ENCODE measurements at regions not wholly inside any gene's neighbourhood (a gene's known extent, or its start where the extent isn't known, plus 50 kb on each side); places are given as distances from the start of the nearest gene placed in this dataset.
"Not testable (repeated sequence)": the region's sequence is repeated elsewhere in the genome, so short reads cannot be mapped to it uniquely, and the experiment has no call there.

DNA sequence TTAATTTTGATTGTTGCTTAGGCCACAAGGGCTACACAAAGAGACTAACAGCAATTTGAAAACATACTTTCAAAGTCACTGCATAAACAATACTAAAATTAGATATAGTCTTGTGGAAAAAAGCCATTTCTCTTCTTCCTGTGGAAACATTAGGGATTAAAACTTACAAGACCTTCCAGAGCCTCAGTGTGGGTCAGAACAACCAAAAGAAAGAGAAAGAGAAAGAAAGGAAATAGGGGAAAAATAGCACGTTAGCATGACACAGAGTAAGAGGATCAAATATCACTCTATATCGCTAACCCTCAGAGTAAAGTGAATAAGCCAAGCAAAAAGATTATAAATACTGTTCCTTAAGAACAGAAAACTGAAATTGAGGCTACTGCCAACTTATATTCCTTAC, 127.8 kb upstream of the DIAPH2 start:
- DNase-seq (no peak), ATAC-seq (no peak)
- H3K27ac ChIP-seq (ENCODE audit: low read length): no peak overlapping the region
- H3K27me3 ChIP-seq (ENCODE audit: control insufficient read depth, insufficient read depth, low read length): no peaks in the 10 kb centered on the region
- Mint-ChIP-seq H3K27ac (no peak overlapping the region), H3K4me3 (no peak overlapping the region), H3K9me3 (no peaks in the 10 kb centered on the region), H3K27me3 (ENCODE audit: low read depth in 2 of 2) (peaks cover 0 to 2% of the 10 kb centered on the region in 2 donors), H3K4me1 (no peaks in the 10 kb centered on the region), H3K36me3 (no peaks in the 10 kb centered on the region)
- TF ChIP-seq, protein P1, sequence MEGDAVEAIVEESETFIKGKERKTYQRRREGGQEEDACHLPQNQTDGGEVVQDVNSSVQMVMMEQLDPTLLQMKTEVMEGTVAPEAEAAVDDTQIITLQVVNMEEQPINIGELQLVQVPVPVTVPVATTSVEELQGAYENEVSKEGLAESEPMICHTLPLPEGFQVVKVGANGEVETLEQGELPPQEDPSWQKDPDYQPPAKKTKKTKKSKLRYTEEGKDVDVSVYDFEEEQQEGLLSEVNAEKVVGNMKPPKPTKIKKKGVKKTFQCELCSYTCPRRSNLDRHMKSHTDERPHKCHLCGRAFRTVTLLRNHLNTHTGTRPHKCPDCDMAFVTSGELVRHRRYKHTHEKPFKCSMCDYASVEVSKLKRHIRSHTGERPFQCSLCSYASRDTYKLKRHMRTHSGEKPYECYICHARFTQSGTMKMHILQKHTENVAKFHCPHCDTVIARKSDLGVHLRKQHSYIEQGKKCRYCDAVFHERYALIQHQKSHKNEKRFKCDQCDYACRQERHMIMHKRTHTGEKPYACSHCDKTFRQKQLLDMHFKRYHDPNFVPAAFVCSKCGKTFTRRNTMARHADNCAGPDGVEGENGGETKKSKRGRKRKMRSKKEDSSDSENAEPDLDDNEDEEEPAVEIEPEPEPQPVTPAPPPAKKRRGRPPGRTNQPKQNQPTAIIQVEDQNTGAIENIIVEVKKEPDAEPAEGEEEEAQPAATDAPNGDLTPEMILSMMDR (IDR thresholded peaks at IDR 0.05): no peak
- no peaks in the 10 kb centered on the region for H3K4me1 ChIP-seq (ENCODE audit: control insufficient read depth, insufficient read depth, low read length)
- H3K4me3 ChIP-seq (ENCODE audit: low read length): no peak overlapping the region
- intact Hi-C loops (cut with micrococcal nuclease): no loop called here
- H3K36me3 ChIP-seq (ENCODE audit: control insufficient read depth, insufficient read depth, low read length): no peaks in the 10 kb centered on the region
- H3K9me3 ChIP-seq (ENCODE audit: control insufficient read depth, insufficient read depth, low read length): no peaks in the 10 kb centered on the region
- no CpG with 5 or more reads among the region's 2 CpGs for WGBS (ENCODE audit: insufficient coverage)

DNA sequence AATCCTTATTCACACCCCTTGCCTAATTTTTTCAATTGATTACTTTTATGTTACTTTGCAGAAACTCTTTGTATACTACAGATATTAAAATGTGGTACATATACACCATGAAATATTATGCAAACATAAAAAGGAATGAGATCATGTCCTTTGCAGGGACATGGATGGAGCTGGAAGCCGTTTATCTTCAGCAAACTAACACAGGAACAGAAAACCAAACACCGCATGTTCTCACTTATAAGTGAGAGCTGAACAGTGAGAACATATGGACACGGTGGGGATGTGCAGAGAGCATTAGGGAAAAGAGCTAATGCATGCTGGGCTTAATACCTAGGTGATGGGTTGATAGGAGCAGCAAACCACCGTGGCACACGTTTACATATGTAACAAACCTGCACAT, 123.5 kb upstream of the DIAPH2 start:
- H3K4me3 ChIP-seq (ENCODE audit: low read length); H3K27me3 Mint-ChIP-seq (ENCODE audit: low read depth in 2 of 2); H3K4me3 Mint-ChIP-seq; H3K9me3 Mint-ChIP-seq; DNase-seq; H3K27ac Mint-ChIP-seq; H3K27me3 ChIP-seq (ENCODE audit: control insufficient read depth, insufficient read depth, low read length); H3K9me3 ChIP-seq (ENCODE audit: control insufficient read depth, insufficient read depth, low read length); intact Hi-C loops (cut with micrococcal nuclease); H3K36me3 ChIP-seq (ENCODE audit: control insufficient read depth, insufficient read depth, low read length); H3K36me3 Mint-ChIP-seq; H3K4me1 ChIP-seq (ENCODE audit: control insufficient read depth, insufficient read depth, low read length); H3K4me1 Mint-ChIP-seq; H3K27ac ChIP-seq (ENCODE audit: low read length); ATAC-seq: not testable (repeated sequence)
- no CpG with 5 or more reads among the region's 5 CpGs for WGBS (ENCODE audit: insufficient coverage)

DNA sequence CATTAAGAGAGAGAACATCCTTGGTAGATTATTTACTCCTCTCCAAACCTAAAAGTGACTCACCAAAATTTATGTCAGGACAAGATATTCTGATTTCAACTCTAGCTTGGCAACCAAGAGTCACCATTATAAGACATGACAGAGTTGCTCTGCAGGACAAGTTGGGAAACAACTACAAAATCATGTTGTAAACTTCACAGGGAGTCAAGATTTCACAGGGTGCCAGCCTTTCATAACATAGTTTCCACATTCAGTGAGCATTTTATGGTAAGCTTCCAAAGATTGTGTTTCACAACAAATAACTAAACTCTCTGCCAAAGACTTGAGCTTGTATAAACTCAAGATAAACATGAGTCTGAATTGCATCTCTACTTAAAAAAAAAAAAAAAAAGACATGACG, 121.0 kb upstream of the DIAPH2 start:
- intact Hi-C loops (cut with micrococcal nuclease): no loop called here
- Histone ChIP-seq H3K27ac (ENCODE audit: low read length) (no peak overlapping the region), H3K4me3 (ENCODE audit: low read length) (no peak overlapping the region), H3K27me3 (ENCODE audit: control insufficient read depth, insufficient read depth, low read length) (no peaks in the 10 kb centered on the region), H3K4me1 (ENCODE audit: control insufficient read depth, insufficient read depth, low read length) (no peaks in the 10 kb centered on the region), H3K36me3 (ENCODE audit: control insufficient read depth, insufficient read depth, low read length) (no peaks in the 10 kb centered on the region), H3K9me3 (ENCODE audit: control insufficient read depth, insufficient read depth, low read length) (no peaks in the 10 kb centered on the region)
- ATAC-seq (no peak), DNase-seq (no peak)
- no peak overlapping the region for H3K4me3 Mint-ChIP-seq
- no peaks in the 10 kb centered on the region for H3K9me3 Mint-ChIP-seq
- TF ChIP-seq, protein P1 (IDR thresholded peaks at IDR 0.05): no peak
- H3K27me3 Mint-ChIP-seq (ENCODE audit: low read depth in 2 of 2): peaks cover 0 to 7% of the 10 kb centered on the region in 2 donors
- H3K4me1 Mint-ChIP-seq: no peaks in the 10 kb centered on the region
- WGBS (ENCODE audit: insufficient coverage): no CpG with 5 or more reads among the region's 1 CpG
- no peaks in the 10 kb centered on the region for H3K36me3 Mint-ChIP-seq
- H3K27ac Mint-ChIP-seq: no peak overlapping the region

DNA sequence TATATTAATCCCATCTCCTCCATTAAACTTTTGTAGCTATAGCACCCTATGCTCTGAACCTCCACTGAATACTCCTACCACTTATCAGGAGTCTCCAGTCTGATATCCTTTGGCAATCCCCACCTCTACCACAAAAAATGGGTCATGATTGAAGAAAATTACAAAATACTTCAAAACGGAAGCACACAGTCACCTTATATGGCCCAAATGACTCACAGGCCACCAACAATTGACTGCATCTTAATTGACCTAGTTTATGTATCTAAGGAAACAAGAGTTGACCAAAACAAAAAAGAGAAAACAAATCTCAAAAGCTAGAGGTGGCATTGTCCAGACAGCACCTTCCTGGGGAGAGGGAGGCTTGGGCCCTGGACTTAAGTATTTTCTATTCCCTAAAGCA, 120.0 kb upstream of the DIAPH2 start:
- Mint-ChIP-seq H3K27me3 (ENCODE audit: low read depth in 2 of 2) (peaks cover 0 to 7% of the 10 kb centered on the region in 2 donors), H3K27ac (no peak overlapping the region), H3K9me3 (no peaks in the 10 kb centered on the region), H3K4me1 (no peaks in the 10 kb centered on the region), H3K4me3 (no peak overlapping the region), H3K36me3 (no peaks in the 10 kb centered on the region)
- DNase-seq: no peak
- Histone ChIP-seq H3K27ac (ENCODE audit: low read length) (no peak overlapping the region), H3K4me1 (ENCODE audit: control insufficient read depth, insufficient read depth, low read length) (no peaks in the 10 kb centered on the region), H3K9me3 (ENCODE audit: control insufficient read depth, insufficient read depth, low read length) (no peaks in the 10 kb centered on the region), H3K27me3 (ENCODE audit: control insufficient read depth, insufficient read depth, low read length) (no peaks in the 10 kb centered on the region), H3K36me3 (ENCODE audit: control insufficient read depth, insufficient read depth, low read length) (no peaks in the 10 kb centered on the region), H3K4me3 (ENCODE audit: low read length) (no peak overlapping the region)
- TF ChIP-seq, protein P1 (IDR thresholded peaks at IDR 0.05): no peak
- no peak for ATAC-seq
- 71% methylated on average over 1 of the region's 1 CpG for WGBS (ENCODE audit: insufficient coverage)
- intact Hi-C loops (cut with micrococcal nuclease): no loop called here
